ENCODE measurements at regions not wholly inside any gene's neighbourhood (a gene's known extent, or its start where the extent isn't known, plus 50 kb on each side); places are given as distances from the start of the nearest gene placed in this dataset.

- H3K27me3 ChIP-seq = no peaks in the 10 kb centered on the region
- no peak overlapping the region for H3K27ac ChIP-seq (replicated peaks in 1 of 4)
- TF ChIP-seq CTCF (IDR thresholded peaks at IDR 0.05) (no peak), POLR2A (IDR thresholded peaks at IDR 0.05; ENCODE audit: low read depth) (no peak), POLR2AphosphoS5 (IDR thresholded peaks at IDR 0.05) (no peak), EP300 (IDR thresholded peaks at IDR 0.05) (no peak)
- 81% methylated on average over 2 of the region's 2 CpGs for WGBS
- no peak overlapping the region for H3K4me3 ChIP-seq
- no peaks in the 10 kb centered on the region for H3K36me3 ChIP-seq
- peaks cover 0 to 18% (median 6%) of the 10 kb centered on the region in 4 donors for H3K9me3 ChIP-seq
- DNase-seq (ENCODE audit: extremely low spot score) = no peak
- H3K4me1 ChIP-seq = no peaks in the 10 kb centered on the region
- intact Hi-C loops (cut with DNase I) = no loop called here
Observed at GRCh38 chr1:164498792-164499191, 60.2 kb upstream of the PBX1 start.

- H3K9me3 ChIP-seq = peaks cover 0 to 18% (median 6%) of the 10 kb centered on the region in 4 donors
- H3K27ac ChIP-seq (replicated peaks in 1 of 4) = no peak overlapping the region
- 95% methylated on average over 1 of the region's 1 CpG for whole genome bisulfite sequencing
- no peak overlapping the region for H3K4me3 ChIP-seq
- no peaks in the 10 kb centered on the region for H3K27me3 ChIP-seq
- DNase-seq (ENCODE audit: extremely low spot score) = no peak
- H3K36me3 ChIP-seq = no peaks in the 10 kb centered on the region
- intact Hi-C loops (cut with DNase I) = no loop called here
- TF ChIP-seq POLR2A (IDR thresholded peaks at IDR 0.05; ENCODE audit: low read depth) = no peak
- no peak for TF ChIP-seq EP300 (IDR thresholded peaks at IDR 0.05)
- TF ChIP-seq CTCF (IDR thresholded peaks at IDR 0.05) = no peak
- TF ChIP-seq POLR2AphosphoS5 (IDR thresholded peaks at IDR 0.05) = no peak
- no peaks in the 10 kb centered on the region for H3K4me1 ChIP-seq
Observed at GRCh38 chr1:164504749-164505148, 54.2 kb upstream of the PBX1 start.

Small RNAs in the stretch of these regions (small RNA-seq; reads per million reads assigned to genes)
- 0 reads per million in 3 donors for gene RF00012
- 0 to 0.56 (median 0) reads per million in 3 donors for gene RNA5SP62
- 0 reads per million in 3 donors for gene RNA5SP63
- 0 reads per million in 3 donors for gene RNU5F-6P
